ENCODE measurements at regions not wholly inside any gene's neighbourhood (a gene's known extent, or its start where the extent isn't known, plus 50 kb on each side); places are given as distances from the start of the nearest gene placed in this dataset.

DNA sequence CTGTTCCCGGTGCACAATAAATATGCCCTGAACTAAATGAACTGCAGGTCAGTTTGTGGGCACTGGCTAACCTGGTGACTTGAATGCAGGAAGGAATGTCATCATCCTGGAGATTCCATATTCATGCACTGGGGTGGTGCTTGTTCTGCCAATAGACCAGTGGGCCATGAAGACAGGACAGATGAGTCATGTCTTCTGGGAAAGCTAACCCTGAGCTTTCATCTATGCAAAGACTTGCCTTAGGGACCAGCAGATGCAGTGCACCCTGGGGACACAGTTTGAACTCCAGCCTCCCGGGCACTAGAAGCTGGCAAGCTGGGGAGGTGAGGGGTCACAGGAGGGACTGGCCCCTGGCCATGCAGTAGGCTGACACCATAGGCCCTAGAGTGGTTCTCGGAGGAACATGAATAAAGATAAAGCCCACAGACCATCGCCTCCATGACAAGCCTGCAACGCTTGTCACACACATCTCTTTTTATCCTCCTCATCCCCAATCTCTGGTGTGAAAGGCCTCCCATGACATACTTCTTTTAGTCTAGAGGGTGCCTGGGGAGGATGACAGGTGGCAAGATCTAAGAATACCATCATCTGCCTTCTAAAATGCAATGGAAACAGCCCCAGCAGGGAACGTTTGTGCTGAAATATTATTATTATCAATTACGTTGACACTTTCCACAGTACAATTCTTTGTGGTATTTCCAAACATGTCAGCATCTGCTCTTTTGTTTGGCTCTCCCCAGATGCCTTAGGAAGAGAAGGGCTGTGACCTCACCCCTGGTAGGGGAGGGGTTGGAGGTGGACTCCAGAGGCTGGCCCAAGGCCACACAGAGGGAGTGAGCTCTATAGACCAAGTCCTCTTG is 267.4 kb upstream of the RAB6C start:
- no peak overlapping the region for H3K27ac Mint-ChIP-seq
- H3K36me3 Mint-ChIP-seq: no peaks in the 10 kb centered on the region
- Histone ChIP-seq H3K9me3 (ENCODE audit: control insufficient read depth in 2 of 3, low read length in 3 of 3) (no peaks in the 10 kb centered on the region), H3K4me3 (ENCODE audit: low read length) (no peak overlapping the region), H3K27ac (ENCODE audit: low read depth, low read length) (no peak overlapping the region), H3K27me3 (ENCODE audit: control insufficient read depth in 2 of 2, insufficient read depth in 2 of 2, low read length in 2 of 2) (no peaks in the 10 kb centered on the region), H3K4me1 (ENCODE audit: control insufficient read depth in 2 of 2, insufficient read depth in 2 of 2, low read length in 2 of 2) (no peaks in the 10 kb centered on the region), H3K36me3 (ENCODE audit: control insufficient read depth in 2 of 3, insufficient read depth in 3 of 3, low read length in 3 of 3) (no peaks in the 10 kb centered on the region)
- ChIA-PET CTCF (no interaction called here), POLR2A (no interaction called here)
- ATAC-seq (no peak), DNase-seq (no peak)
- H3K4me1 Mint-ChIP-seq: no peaks in the 10 kb centered on the region
- H3K9me3 Mint-ChIP-seq: peaks cover 0 to 4% (median 0%) of the 10 kb centered on the region in 11 donors
- H3K27me3 Mint-ChIP-seq: peaks cover 0 to 23% (median 0%) of the 10 kb centered on the region in 5 donors
- no peak overlapping the region for H3K4me3 Mint-ChIP-seq
- intact Hi-C loops (cut with micrococcal nuclease): no loop called here

DNA sequence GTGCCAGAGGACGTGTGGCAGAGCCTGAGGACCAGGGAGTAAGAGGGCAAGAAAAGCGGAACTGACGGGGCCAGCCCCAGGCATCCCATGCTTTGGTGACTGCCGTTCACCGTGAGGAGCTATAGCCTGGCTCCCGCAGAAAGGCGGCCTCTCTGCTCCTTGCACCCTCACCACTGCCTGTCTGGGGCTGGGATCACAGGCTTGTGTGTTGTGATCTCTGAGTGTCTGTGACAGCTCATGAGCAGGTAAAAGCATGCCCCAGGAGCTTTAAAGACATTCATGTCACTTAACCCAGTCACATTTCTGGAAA is 266.8 kb upstream of the RAB6C start:
- peaks cover 0 to 4% (median 0%) of the 10 kb centered on the region in 11 donors for H3K9me3 Mint-ChIP-seq
- H3K9me3 ChIP-seq (ENCODE audit: control insufficient read depth in 2 of 3, low read length in 3 of 3): no peaks in the 10 kb centered on the region
- H3K27me3 Mint-ChIP-seq: peaks cover 0 to 21% (median 0%) of the 10 kb centered on the region in 5 donors
- ATAC-seq (no peak), DNase-seq (no peak)
- H3K4me1 Mint-ChIP-seq: no peaks in the 10 kb centered on the region
- CTCF ChIA-PET: no interaction called here
- no peaks in the 10 kb centered on the region for H3K36me3 ChIP-seq (ENCODE audit: control insufficient read depth in 2 of 3, insufficient read depth in 3 of 3, low read length in 3 of 3)
- H3K4me3 Mint-ChIP-seq: no peak overlapping the region
- H3K27me3 ChIP-seq (ENCODE audit: control insufficient read depth in 2 of 2, insufficient read depth in 2 of 2, low read length in 2 of 2): no peaks in the 10 kb centered on the region
- H3K27ac Mint-ChIP-seq: no peak overlapping the region
- no peak overlapping the region for H3K4me3 ChIP-seq (ENCODE audit: low read length)
- no peaks in the 10 kb centered on the region for H3K4me1 ChIP-seq (ENCODE audit: control insufficient read depth in 2 of 2, insufficient read depth in 2 of 2, low read length in 2 of 2)
- H3K27ac ChIP-seq (ENCODE audit: low read depth, low read length): no peak overlapping the region
- POLR2A ChIA-PET: no interaction called here
- intact Hi-C loops (cut with micrococcal nuclease): no loop called here
- no peaks in the 10 kb centered on the region for H3K36me3 Mint-ChIP-seq

DNA sequence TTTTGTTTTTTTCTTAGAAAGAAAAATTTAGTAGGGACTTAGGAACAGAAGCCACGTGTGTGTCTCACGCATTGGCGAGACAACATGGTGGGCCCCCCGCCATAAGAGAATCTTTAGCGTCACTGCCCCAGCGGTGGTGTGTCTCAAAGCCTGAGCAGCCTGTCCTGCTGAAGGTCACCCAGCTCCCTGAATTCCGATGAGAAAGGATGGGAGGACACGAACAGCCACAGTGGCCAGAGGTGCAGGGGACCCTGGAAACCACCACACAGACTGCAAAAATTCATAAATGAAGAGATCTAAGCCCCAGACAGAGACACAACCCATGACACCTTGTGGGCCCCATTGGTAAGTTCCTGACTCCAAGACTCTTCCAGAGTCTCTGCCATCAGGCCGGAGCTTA is 266.1 kb upstream of the RAB6C start:
- Mint-ChIP-seq H3K27ac (no peak overlapping the region), H3K27me3 (peaks cover 0 to 14% (median 0%) of the 10 kb centered on the region in 5 donors), H3K4me1 (no peaks in the 10 kb centered on the region), H3K36me3 (no peaks in the 10 kb centered on the region), H3K4me3 (no peak overlapping the region), H3K9me3 (peaks cover 0 to 4% (median 0%) of the 10 kb centered on the region in 11 donors)
- Histone ChIP-seq H3K36me3 (ENCODE audit: control insufficient read depth in 2 of 3, insufficient read depth in 3 of 3, low read length in 3 of 3) (no peaks in the 10 kb centered on the region), H3K27me3 (ENCODE audit: control insufficient read depth in 2 of 2, insufficient read depth in 2 of 2, low read length in 2 of 2) (no peaks in the 10 kb centered on the region), H3K4me3 (ENCODE audit: low read length) (no peak overlapping the region), H3K4me1 (ENCODE audit: control insufficient read depth in 2 of 2, insufficient read depth in 2 of 2, low read length in 2 of 2) (no peaks in the 10 kb centered on the region), H3K27ac (ENCODE audit: low read depth, low read length) (no peak overlapping the region), H3K9me3 (ENCODE audit: control insufficient read depth in 2 of 3, low read length in 3 of 3) (no peaks in the 10 kb centered on the region)
- ATAC-seq (no peak), DNase-seq (no peak)
- intact Hi-C loops (cut with micrococcal nuclease): no loop called here
- POLR2A ChIA-PET: no interaction called here
- CTCF ChIA-PET: no interaction called here

DNA sequence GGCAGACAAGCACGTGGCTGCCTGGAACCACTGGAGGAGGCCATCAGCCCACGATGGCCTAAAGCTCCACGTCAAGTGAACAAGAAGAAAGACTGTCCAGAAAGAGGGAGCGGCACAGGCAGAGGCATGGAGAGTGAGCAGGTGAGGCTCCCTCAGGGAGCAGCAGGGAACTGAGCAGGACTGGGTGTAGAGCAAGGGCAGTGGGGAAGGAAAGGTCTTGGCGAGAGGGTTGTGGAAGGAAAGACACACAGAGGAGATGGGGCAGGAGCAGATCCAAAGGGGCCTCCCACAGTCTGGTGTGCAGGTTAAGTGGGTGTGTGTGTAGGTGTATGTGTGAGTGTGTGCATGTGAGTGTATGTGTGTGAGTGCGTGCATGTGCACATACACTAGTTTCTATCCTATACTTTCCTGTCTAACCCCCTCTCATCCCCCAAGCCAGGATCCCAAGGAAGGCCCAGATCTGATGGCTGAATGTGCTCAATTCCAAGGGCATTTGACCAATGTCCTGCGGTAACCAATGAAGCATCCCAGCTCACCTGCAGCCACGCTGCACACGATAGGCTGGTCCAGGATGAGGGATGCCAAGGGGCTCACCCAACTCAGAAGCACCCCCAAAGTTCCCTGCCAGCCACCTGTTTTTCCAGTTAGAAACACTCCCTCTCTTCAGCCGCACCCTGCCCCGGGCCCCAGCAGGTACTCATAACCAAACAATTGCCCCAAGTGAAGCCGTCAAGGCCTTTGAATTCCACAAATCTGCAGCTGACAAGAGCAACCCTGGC is 262.5 kb upstream of the RAB6C start:
- H3K9me3 Mint-ChIP-seq: peaks cover 0 to 4% (median 0%) of the 10 kb centered on the region in 11 donors
- peaks cover 0 to 2% (median 0%) of the 10 kb centered on the region in 7 donors for H3K4me1 Mint-ChIP-seq
- Histone ChIP-seq H3K4me1 (ENCODE audit: control insufficient read depth in 2 of 2, insufficient read depth in 2 of 2, low read length in 2 of 2) (no peaks in the 10 kb centered on the region), H3K9me3 (ENCODE audit: control insufficient read depth in 2 of 3, low read length in 3 of 3) (no peaks in the 10 kb centered on the region), H3K27ac (ENCODE audit: low read depth, low read length) (no peak overlapping the region), H3K4me3 (ENCODE audit: low read length) (no peak overlapping the region), H3K27me3 (ENCODE audit: control insufficient read depth in 2 of 2, insufficient read depth in 2 of 2, low read length in 2 of 2) (no peaks in the 10 kb centered on the region), H3K36me3 (ENCODE audit: control insufficient read depth in 2 of 3, insufficient read depth in 3 of 3, low read length in 3 of 3) (no peaks in the 10 kb centered on the region)
- CTCF ChIA-PET: no interaction called here
- no peak overlapping the region for H3K27ac Mint-ChIP-seq
- no peaks in the 10 kb centered on the region for H3K36me3 Mint-ChIP-seq
- DNase-seq: no peak
- POLR2A ChIA-PET: no interaction called here
- H3K4me3 Mint-ChIP-seq: no peak overlapping the region
- H3K27me3 Mint-ChIP-seq: peaks cover 0 to 9% (median 0%) of the 10 kb centered on the region in 5 donors
- intact Hi-C loops (cut with micrococcal nuclease): no loop called here
- ATAC-seq: no peak

DNA sequence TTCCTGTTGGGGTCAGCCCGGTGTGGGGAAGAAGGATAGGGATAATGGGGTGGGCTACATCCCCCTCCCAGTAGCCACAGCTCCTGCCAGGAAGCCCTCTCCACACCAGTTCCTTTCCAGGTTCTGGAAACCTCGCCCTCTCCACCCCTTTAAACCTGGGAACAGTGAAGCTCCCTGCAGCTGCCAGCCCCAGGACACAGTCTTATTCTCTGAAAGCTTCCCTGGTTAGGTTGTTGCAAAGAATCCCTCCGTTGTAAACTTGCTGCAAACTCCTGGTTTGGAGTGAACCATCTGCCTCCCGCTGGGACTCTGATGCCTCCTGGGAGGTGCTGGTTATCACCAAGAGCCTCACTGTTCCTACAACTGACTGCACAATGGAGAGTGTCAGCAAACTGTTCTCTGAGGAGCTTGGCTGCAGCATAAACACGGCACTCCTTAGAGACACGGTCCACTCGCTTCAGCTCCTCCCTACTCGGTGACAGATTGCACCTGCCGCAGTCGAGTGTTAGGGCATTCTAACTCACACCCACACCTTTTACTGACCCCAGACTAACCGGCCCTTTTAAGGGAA is 261.8 kb upstream of the RAB6C start:
- POLR2A ChIA-PET: no interaction called here
- peaks cover 0 to 2% (median 0%) of the 10 kb centered on the region in 7 donors for H3K4me1 Mint-ChIP-seq
- H3K36me3 Mint-ChIP-seq: no peaks in the 10 kb centered on the region

DNA sequence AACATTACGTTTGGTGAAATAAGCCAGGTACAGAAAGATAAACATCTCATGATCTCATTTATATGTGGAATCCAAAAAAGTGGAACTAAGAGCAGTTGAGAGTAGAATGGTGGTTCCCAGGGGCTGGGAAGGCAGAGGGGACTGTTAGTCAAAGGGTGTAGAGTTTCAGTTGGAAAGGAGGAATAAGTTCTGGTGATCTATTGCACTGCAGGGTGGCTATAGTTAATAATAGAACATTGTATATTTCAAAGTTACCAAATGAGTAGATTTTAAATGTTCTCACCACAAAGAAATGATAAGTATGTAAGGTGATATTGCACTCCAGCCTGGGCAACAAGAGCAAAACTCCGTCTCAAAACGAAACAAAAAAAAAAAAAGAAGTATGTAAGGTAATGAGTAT is 260.1 kb upstream of the RAB6C start:
- peaks cover 0 to 4% (median 0%) of the 10 kb centered on the region in 11 donors for H3K9me3 Mint-ChIP-seq
- peaks cover 0 to 2% (median 0%) of the 10 kb centered on the region in 7 donors for H3K4me1 Mint-ChIP-seq
- no peaks in the 10 kb centered on the region for H3K27me3 ChIP-seq (ENCODE audit: control insufficient read depth in 2 of 2, insufficient read depth in 2 of 2, low read length in 2 of 2)

More for the DNA sequence above, 261.8 kb upstream of the RAB6C start:
- Histone ChIP-seq H3K27me3 (ENCODE audit: control insufficient read depth in 2 of 2, insufficient read depth in 2 of 2, low read length in 2 of 2) (no peaks in the 10 kb centered on the region), H3K27ac (ENCODE audit: low read depth, low read length) (no peak overlapping the region), H3K9me3 (ENCODE audit: control insufficient read depth in 2 of 3, low read length in 3 of 3) (no peaks in the 10 kb centered on the region), H3K36me3 (ENCODE audit: control insufficient read depth in 2 of 3, insufficient read depth in 3 of 3, low read length in 3 of 3) (no peaks in the 10 kb centered on the region), H3K4me1 (ENCODE audit: control insufficient read depth in 2 of 2, insufficient read depth in 2 of 2, low read length in 2 of 2) (no peaks in the 10 kb centered on the region), H3K4me3 (ENCODE audit: low read length) (no peak overlapping the region)
- intact Hi-C loops (cut with micrococcal nuclease): no loop called here
- H3K27me3 Mint-ChIP-seq: peaks cover 0 to 9% (median 0%) of the 10 kb centered on the region in 5 donors
- CTCF ChIA-PET: no interaction called here
- ATAC-seq (no peak), DNase-seq (no peak)
- peaks cover 0 to 4% (median 0%) of the 10 kb centered on the region in 11 donors for H3K9me3 Mint-ChIP-seq
- H3K27ac Mint-ChIP-seq: no peak overlapping the region
- no peak overlapping the region for H3K4me3 Mint-ChIP-seq

More for the DNA sequence above, 260.1 kb upstream of the RAB6C start:
- no peak overlapping the region for H3K27ac ChIP-seq (ENCODE audit: low read depth, low read length)
- ChIA-PET CTCF (no interaction called here), POLR2A (no interaction called here)
- H3K4me1 ChIP-seq (ENCODE audit: control insufficient read depth in 2 of 2, insufficient read depth in 2 of 2, low read length in 2 of 2): no peaks in the 10 kb centered on the region
- H3K9me3 ChIP-seq (ENCODE audit: control insufficient read depth in 2 of 3, low read length in 3 of 3): no peaks in the 10 kb centered on the region
- ATAC-seq (no peak), DNase-seq (no peak)
- intact Hi-C loops (cut with micrococcal nuclease): no loop called here
- Mint-ChIP-seq H3K27ac (no peak overlapping the region), H3K27me3 (peaks cover 0 to 9% (median 0%) of the 10 kb centered on the region in 5 donors), H3K36me3 (no peaks in the 10 kb centered on the region), H3K4me3 (no peak overlapping the region)
- H3K4me3 ChIP-seq (ENCODE audit: low read length): no peak overlapping the region
- H3K36me3 ChIP-seq (ENCODE audit: control insufficient read depth in 2 of 3, insufficient read depth in 3 of 3, low read length in 3 of 3): no peaks in the 10 kb centered on the region

Measured in naive thymus-derived CD4-positive, alpha-beta T cell (primary cell).